ENCODE measurements at regions not wholly inside any gene's neighbourhood (a gene's known extent, or its start where the extent isn't known, plus 50 kb on each side); places are given as distances from the start of the nearest gene placed in this dataset.

DNA sequence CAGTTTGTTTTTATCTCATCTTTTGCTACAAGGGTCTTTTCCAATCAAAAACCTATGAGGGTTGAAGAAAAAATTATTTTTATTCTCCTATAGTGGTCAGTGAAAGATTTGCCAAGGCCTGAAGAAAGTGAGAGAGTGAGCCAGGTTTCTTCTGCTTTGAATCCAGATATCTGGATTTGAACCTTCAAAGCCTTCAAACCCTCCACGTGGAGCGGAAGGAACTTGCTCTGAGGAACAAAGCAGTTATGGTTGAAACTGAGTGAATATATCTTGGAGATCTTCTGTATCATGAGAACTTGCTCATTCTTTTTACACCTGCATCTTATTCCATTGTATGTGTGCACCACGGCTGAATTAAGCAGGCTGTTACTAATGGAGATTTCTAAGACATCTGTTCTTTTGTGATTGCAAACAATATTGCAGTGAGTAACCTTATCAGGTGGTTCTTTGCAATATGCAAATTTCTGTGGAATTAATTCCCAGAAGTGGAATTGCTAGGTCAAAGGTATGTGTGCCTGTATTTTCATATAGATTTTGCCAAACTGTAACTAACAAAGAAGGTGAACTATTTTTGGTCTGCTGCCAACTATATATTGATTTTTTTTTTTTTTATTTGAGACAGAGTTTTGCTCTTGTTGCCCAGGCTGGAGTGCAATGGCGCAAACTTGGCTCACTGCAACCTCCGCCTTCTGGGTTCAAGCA lies 147.9 kb downstream of the B3GNT2 start:
- Mint-ChIP-seq H3K4me3 (no peak overlapping the region), H3K4me1 (peaks cover 27% of the 10 kb centered on the region), H3K27ac (no peak overlapping the region), H3K36me3 (no peaks in the 10 kb centered on the region), H3K9me3 (peaks cover 7% of the 10 kb centered on the region; the same call in 1 of the 2 replicates), H3K27me3 (ENCODE audit: low read depth) (no peaks in the 10 kb centered on the region)
- ChIA-PET POLR2A (no interaction called here), CTCF (no interaction called here)
- no peak for ATAC-seq
- no peak for DNase-seq (ENCODE audit: low spot score)
- TF ChIP-seq, protein P1, sequence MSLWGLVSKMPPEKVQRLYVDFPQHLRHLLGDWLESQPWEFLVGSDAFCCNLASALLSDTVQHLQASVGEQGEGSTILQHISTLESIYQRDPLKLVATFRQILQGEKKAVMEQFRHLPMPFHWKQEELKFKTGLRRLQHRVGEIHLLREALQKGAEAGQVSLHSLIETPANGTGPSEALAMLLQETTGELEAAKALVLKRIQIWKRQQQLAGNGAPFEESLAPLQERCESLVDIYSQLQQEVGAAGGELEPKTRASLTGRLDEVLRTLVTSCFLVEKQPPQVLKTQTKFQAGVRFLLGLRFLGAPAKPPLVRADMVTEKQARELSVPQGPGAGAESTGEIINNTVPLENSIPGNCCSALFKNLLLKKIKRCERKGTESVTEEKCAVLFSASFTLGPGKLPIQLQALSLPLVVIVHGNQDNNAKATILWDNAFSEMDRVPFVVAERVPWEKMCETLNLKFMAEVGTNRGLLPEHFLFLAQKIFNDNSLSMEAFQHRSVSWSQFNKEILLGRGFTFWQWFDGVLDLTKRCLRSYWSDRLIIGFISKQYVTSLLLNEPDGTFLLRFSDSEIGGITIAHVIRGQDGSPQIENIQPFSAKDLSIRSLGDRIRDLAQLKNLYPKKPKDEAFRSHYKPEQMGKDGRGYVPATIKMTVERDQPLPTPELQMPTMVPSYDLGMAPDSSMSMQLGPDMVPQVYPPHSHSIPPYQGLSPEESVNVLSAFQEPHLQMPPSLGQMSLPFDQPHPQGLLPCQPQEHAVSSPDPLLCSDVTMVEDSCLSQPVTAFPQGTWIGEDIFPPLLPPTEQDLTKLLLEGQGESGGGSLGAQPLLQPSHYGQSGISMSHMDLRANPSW (CRISPR knock-in tag; conservative IDR thresholded peaks at IDR 0.05; ENCODE audit: low read depth): no peak
- TF ChIP-seq ZNF121 (CRISPR knock-in tag; IDR thresholded peaks at IDR 0.05): no peak
- TF ChIP-seq, protein P2, sequence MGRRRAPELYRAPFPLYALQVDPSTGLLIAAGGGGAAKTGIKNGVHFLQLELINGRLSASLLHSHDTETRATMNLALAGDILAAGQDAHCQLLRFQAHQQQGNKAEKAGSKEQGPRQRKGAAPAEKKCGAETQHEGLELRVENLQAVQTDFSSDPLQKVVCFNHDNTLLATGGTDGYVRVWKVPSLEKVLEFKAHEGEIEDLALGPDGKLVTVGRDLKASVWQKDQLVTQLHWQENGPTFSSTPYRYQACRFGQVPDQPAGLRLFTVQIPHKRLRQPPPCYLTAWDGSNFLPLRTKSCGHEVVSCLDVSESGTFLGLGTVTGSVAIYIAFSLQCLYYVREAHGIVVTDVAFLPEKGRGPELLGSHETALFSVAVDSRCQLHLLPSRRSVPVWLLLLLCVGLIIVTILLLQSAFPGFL (CRISPR knock-in tag; IDR thresholded peaks at IDR 0.05; ENCODE audit: borderline replicate concordance): no peak
- TF ChIP-seq, protein P3, sequence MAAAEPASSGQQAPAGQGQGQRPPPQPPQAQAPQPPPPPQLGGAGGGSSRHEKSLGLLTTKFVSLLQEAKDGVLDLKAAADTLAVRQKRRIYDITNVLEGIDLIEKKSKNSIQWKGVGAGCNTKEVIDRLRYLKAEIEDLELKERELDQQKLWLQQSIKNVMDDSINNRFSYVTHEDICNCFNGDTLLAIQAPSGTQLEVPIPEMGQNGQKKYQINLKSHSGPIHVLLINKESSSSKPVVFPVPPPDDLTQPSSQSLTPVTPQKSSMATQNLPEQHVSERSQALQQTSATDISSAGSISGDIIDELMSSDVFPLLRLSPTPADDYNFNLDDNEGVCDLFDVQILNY (CRISPR knock-in tag; IDR thresholded peaks at IDR 0.05): no peak
- no peak for TF ChIP-seq NFYB (CRISPR knock-in tag; conservative IDR thresholded peaks at IDR 0.05; ENCODE audit: low read depth)
- TF ChIP-seq, protein P4, sequence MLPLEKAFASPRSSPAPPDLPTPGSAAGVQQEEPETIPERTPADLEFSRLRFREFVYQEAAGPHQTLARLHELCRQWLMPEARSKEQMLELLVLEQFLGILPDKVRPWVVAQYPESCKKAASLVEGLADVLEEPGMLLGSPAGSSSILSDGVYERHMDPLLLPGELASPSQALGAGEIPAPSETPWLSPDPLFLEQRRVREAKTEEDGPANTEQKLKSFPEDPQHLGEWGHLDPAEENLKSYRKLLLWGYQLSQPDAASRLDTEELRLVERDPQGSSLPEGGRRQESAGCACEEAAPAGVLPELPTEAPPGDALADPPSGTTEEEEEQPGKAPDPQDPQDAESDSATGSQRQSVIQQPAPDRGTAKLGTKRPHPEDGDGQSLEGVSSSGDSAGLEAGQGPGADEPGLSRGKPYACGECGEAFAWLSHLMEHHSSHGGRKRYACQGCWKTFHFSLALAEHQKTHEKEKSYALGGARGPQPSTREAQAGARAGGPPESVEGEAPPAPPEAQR (CRISPR knock-in tag; IDR thresholded peaks at IDR 0.05): no peak
- TF ChIP-seq PRRX2 (CRISPR knock-in tag; IDR thresholded peaks at IDR 0.05): no peak
- TF ChIP-seq, protein P5, sequence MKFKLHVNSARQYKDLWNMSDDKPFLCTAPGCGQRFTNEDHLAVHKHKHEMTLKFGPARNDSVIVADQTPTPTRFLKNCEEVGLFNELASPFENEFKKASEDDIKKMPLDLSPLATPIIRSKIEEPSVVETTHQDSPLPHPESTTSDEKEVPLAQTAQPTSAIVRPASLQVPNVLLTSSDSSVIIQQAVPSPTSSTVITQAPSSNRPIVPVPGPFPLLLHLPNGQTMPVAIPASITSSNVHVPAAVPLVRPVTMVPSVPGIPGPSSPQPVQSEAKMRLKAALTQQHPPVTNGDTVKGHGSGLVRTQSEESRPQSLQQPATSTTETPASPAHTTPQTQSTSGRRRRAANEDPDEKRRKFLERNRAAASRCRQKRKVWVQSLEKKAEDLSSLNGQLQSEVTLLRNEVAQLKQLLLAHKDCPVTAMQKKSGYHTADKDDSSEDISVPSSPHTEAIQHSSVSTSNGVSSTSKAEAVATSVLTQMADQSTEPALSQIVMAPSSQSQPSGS (CRISPR knock-in tag; IDR thresholded peaks at IDR 0.05; ENCODE audit: borderline replicate concordance, low read depth): no peak

DNA sequence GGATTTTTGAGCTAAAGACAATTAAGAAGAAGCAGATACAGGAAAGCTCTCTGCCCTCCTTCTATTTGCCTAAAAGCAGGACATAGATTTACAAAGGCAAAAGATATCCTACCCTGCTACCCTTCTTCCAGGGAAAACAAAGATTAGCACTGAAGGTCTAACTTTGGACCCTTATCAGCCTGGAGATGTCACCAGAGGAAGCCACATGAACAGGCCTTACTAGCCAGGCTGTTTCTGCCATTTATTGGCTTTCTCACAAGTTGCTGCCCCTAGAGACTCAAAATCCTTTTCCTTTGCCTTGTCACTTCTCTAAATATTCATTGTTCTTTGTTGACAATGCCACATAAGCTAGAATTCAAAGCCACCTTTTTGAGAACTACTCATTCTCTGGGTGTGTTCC lies 147.3 kb downstream of the B3GNT2 start:
- H3K9me3 Mint-ChIP-seq: peaks cover 4% of the 10 kb centered on the region; the same call in 1 of the 2 replicates
- no peak overlapping the region for H3K4me3 Mint-ChIP-seq
- ChIA-PET POLR2A (no interaction called here), CTCF (no interaction called here)
- H3K4me1 Mint-ChIP-seq: peaks cover 27% of the 10 kb centered on the region
- no peak overlapping the region for H3K27ac Mint-ChIP-seq
- no peak for ATAC-seq
- H3K36me3 Mint-ChIP-seq: no peaks in the 10 kb centered on the region
- no peak for DNase-seq (ENCODE audit: low spot score)
- no peaks in the 10 kb centered on the region for H3K27me3 Mint-ChIP-seq (ENCODE audit: low read depth)
- TF ChIP-seq, protein P6, sequence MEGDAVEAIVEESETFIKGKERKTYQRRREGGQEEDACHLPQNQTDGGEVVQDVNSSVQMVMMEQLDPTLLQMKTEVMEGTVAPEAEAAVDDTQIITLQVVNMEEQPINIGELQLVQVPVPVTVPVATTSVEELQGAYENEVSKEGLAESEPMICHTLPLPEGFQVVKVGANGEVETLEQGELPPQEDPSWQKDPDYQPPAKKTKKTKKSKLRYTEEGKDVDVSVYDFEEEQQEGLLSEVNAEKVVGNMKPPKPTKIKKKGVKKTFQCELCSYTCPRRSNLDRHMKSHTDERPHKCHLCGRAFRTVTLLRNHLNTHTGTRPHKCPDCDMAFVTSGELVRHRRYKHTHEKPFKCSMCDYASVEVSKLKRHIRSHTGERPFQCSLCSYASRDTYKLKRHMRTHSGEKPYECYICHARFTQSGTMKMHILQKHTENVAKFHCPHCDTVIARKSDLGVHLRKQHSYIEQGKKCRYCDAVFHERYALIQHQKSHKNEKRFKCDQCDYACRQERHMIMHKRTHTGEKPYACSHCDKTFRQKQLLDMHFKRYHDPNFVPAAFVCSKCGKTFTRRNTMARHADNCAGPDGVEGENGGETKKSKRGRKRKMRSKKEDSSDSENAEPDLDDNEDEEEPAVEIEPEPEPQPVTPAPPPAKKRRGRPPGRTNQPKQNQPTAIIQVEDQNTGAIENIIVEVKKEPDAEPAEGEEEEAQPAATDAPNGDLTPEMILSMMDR (IDR thresholded peaks at IDR 0.05): no peak
- TF ChIP-seq CBFB (CRISPR knock-in tag; IDR thresholded peaks at IDR 0.05; ENCODE audit: low read depth) (no peak), ZNF219 (CRISPR knock-in tag; IDR thresholded peaks at IDR 0.05; ENCODE audit: borderline replicate concordance) (no peak), FOXJ3 (CRISPR knock-in tag; IDR thresholded peaks at IDR 0.05; ENCODE audit: borderline replicate concordance) (no peak), TEAD1 (CRISPR knock-in tag; IDR thresholded peaks at IDR 0.05) (no peak), FOXK1 (CRISPR knock-in tag; IDR thresholded peaks at IDR 0.05) (no peak), ELF4 (CRISPR knock-in tag; IDR thresholded peaks at IDR 0.05; ENCODE audit: low read depth) (no peak), ZNF232 (CRISPR knock-in tag; IDR thresholded peaks at IDR 0.05) (no peak)
- TF ChIP-seq, protein P7, sequence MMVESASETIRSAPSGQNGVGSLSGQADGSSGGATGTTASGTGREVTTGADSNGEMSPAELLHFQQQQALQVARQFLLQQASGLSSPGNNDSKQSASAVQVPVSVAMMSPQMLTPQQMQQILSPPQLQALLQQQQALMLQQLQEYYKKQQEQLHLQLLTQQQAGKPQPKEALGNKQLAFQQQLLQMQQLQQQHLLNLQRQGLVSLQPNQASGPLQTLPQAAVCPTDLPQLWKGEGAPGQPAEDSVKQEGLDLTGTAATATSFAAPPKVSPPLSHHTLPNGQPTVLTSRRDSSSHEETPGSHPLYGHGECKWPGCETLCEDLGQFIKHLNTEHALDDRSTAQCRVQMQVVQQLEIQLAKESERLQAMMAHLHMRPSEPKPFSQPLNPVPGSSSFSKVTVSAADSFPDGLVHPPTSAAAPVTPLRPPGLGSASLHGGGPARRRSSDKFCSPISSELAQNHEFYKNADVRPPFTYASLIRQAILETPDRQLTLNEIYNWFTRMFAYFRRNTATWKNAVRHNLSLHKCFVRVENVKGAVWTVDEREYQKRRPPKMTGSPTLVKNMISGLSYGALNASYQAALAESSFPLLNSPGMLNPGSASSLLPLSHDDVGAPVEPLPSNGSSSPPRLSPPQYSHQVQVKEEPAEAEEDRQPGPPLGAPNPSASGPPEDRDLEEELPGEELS (CRISPR knock-in tag; IDR thresholded peaks at IDR 0.05): no peak
- TF ChIP-seq, protein P8, sequence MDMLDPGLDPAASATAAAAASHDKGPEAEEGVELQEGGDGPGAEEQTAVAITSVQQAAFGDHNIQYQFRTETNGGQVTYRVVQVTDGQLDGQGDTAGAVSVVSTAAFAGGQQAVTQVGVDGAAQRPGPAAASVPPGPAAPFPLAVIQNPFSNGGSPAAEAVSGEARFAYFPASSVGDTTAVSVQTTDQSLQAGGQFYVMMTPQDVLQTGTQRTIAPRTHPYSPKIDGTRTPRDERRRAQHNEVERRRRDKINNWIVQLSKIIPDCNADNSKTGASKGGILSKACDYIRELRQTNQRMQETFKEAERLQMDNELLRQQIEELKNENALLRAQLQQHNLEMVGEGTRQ (CRISPR knock-in tag; IDR thresholded peaks at IDR 0.05): no peak
- TF ChIP-seq, protein P9, sequence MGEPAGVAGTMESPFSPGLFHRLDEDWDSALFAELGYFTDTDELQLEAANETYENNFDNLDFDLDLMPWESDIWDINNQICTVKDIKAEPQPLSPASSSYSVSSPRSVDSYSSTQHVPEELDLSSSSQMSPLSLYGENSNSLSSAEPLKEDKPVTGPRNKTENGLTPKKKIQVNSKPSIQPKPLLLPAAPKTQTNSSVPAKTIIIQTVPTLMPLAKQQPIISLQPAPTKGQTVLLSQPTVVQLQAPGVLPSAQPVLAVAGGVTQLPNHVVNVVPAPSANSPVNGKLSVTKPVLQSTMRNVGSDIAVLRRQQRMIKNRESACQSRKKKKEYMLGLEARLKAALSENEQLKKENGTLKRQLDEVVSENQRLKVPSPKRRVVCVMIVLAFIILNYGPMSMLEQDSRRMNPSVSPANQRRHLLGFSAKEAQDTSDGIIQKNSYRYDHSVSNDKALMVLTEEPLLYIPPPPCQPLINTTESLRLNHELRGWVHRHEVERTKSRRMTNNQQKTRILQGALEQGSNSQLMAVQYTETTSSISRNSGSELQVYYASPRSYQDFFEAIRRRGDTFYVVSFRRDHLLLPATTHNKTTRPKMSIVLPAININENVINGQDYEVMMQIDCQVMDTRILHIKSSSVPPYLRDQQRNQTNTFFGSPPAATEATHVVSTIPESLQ (CRISPR knock-in tag; IDR thresholded peaks at IDR 0.05): no peak

Data from WTC11 (cell line).